GM18868 (cell line): ENCODE measurements at regions not wholly inside any gene's neighbourhood (a gene's known extent, or its start where the extent isn't known, plus 50 kb on each side); places are given as distances from the start of the nearest gene placed in this dataset.

Experiments used
- ATAC-seq: cut with Tn5 transposase; IDR thresholded peaks from one replicate; pipeline ENCODE4 v1.9.1; 2021; ENCODE audit warnings: mild to moderate bottlenecking, moderate library complexity; ENCODE audit not compliant: unreplicated experiment

GRCh38 chr16:85462714-85463611, 150.2 kb upstream of the GSE1 start:
- ATAC-seq, result no peak

GRCh38 chr16:85463672-85464382, 149.3 kb upstream of the GSE1 start:
- ATAC-seq, result no peak

- ATAC-seq, result no peak
Observed at GRCh38 chr16:85464383-85465305, 148.5 kb upstream of the GSE1 start.

- no peak for ATAC-seq
Observed at GRCh38 chr16:85465328-85466303, 147.5 kb upstream of the GSE1 start.

- ATAC-seq, result no peak
Observed at GRCh38 chr16:85466304-85466700, 146.8 kb upstream of the GSE1 start.

- no peak for ATAC-seq
Observed at GRCh38 chr16:85466989-85467388, 146.1 kb upstream of the GSE1 start.

GRCh38 chr16:85469929-85470590, 143.1 kb upstream of the GSE1 start:
- no peak for ATAC-seq

GRCh38 chr16:85470873-85471272, 142.2 kb upstream of the GSE1 start:
- ATAC-seq, result no peak

GRCh38 chr16:85471469-85472431, 141.4 kb upstream of the GSE1 start:
- ATAC-seq, result no peak

- ATAC-seq, result no peak
Observed at GRCh38 chr16:85472514-85472913, 140.6 kb upstream of the GSE1 start.

- ATAC-seq, result no peak
Observed at GRCh38 chr16:85473323-85473722, 139.8 kb upstream of the GSE1 start.

GRCh38 chr16:85473909-85474620, 139.1 kb upstream of the GSE1 start:
- ATAC-seq, result no peak

- no peak for ATAC-seq
Observed at GRCh38 chr16:85474621-85475217, 138.4 kb upstream of the GSE1 start.

- ATAC-seq, result no peak
Observed at GRCh38 chr16:85475233-85475632, 137.9 kb upstream of the GSE1 start.

GRCh38 chr16:85475691-85476300, 137.3 kb upstream of the GSE1 start:
- ATAC-seq, result no peak

- no peak for ATAC-seq
Observed at GRCh38 chr16:85476389-85476788, 136.7 kb upstream of the GSE1 start.
